CD14-positive monocyte (primary cell): ENCODE measurements at regions not wholly inside any gene's neighbourhood (a gene's known extent, or its start where the extent isn't known, plus 50 kb on each side); places are given as distances from the start of the nearest gene placed in this dataset.

Experiments
- DNase-seq, 3 donors: peaks; one replicate each; pipeline ENCODE4 v3.0.0-alpha.2; 2011 to 2022
- H2AFZ ChIP-seq: 2 replicates; pipeline ENCODE4 v1.6.0; 2012; ENCODE audit warnings: mild to moderate bottlenecking, low read depth, low read length, inconsistent platforms; ENCODE audit not compliant: insufficient read depth, poor library complexity, severe bottlenecking
- H3K27ac ChIP-seq, 2 donors: 1 replicate in 1 of 2; 2 replicates in 1 of 2; pipeline ENCODE4 v1.5.1; 2012 to 2013; ENCODE audit warnings: low read length in 2 of 2, control low read depth in 1 of 2, inconsistent platforms in 1 of 2, low read depth in 1 of 2, mild to moderate bottlenecking in 1 of 2
- H3K27me3 ChIP-seq, 2 donors: one replicate each; pipeline versions ENCODE4 v1.6.0 to v1.6.1; 2011 to 2013; ENCODE audit warnings: low read length in 2 of 2; ENCODE audit not compliant: control insufficient read depth in 2 of 2, insufficient read depth in 2 of 2
- H3K36me3 ChIP-seq, 2 donors: replicated peaks in 1 of 2; 1 replicate in 1 of 2; 2 replicates in 1 of 2; pipeline versions ENCODE4 v1.5.1 to v1.6.1; 2012 to 2013; ENCODE audit warnings: low read length in 2 of 2, control low read depth in 1 of 2, inconsistent platforms in 1 of 2, mild to moderate bottlenecking in 1 of 2; ENCODE audit not compliant: insufficient read depth in 2 of 2, control insufficient read depth in 1 of 2
- H3K4me1 ChIP-seq, 2 donors: 1 replicate in 1 of 2; 2 replicates in 1 of 2; pipeline versions ENCODE4 v1.5.1 to v1.6.1; 2012 to 2013; ENCODE audit warnings: low read length in 2 of 2, control low read depth in 1 of 2, inconsistent platforms in 1 of 2, mild to moderate bottlenecking in 1 of 2, moderate library complexity in 1 of 2; ENCODE audit not compliant: insufficient read depth in 2 of 2, control insufficient read depth in 1 of 2
- H3K4me2 ChIP-seq: replicated peaks from 2 replicates; pipeline ENCODE3; 2012; ENCODE audit warnings: low read length, moderate library complexity, mild to moderate bottlenecking; ENCODE audit not compliant: poor library complexity, severe bottlenecking; ENCODE audit errors: extremely low read depth
- H3K4me3 ChIP-seq, 3 experiments: fragments of 200-600 bp in 1 of 3; sonication (generic) in 1 of 3; replicated peaks in 1 of 3; 1 replicate in 2 of 3; 2 replicates in 1 of 3; pipeline ENCODE4 v1.5.1; 2011 to 2013; ENCODE audit warnings: low read length in 3 of 3, mild to moderate bottlenecking in 3 of 3, control low read depth in 2 of 3, low read depth in 2 of 3, inconsistent platforms in 1 of 3, moderate library complexity in 1 of 3
- H3K79me2 ChIP-seq: 2 replicates; pipeline ENCODE4 v1.6.0; 2012; ENCODE audit warnings: mild to moderate bottlenecking, control low read depth, inconsistent platforms, low read length, moderate library complexity; ENCODE audit not compliant: insufficient read depth
- H3K9ac ChIP-seq: 2 replicates; pipeline ENCODE4 v1.6.0; 2017; ENCODE audit warnings: low read length, mild to moderate bottlenecking; ENCODE audit not compliant: insufficient read depth, poor library complexity, severe bottlenecking
- H3K9me3 ChIP-seq, 2 donors: replicated peaks in 1 of 2; 1 replicate in 1 of 2; 2 replicates in 1 of 2; pipeline versions ENCODE4 v1.5.1 to v1.6.1; 2012 to 2013; ENCODE audit warnings: low read length in 2 of 2, control low read depth in 1 of 2; ENCODE audit not compliant: control insufficient read depth in 1 of 2, insufficient read depth in 1 of 2
- H4K20me1 ChIP-seq: 2 replicates; pipeline ENCODE4 v1.6.0; 2012; ENCODE audit warnings: mild to moderate bottlenecking, low read length, control low read depth, moderate library complexity; ENCODE audit not compliant: insufficient read depth
- H3K27ac Mint-ChIP-seq, 7 donors: one replicate each; pipeline ENCODE4 v1.8.0; 2020; ENCODE audit warnings: mild to moderate bottlenecking in 7 of 7, mixed read lengths in 7 of 7, moderate library complexity in 6 of 7, inconsistent platforms in 2 of 7
- H3K27me3 Mint-ChIP-seq, 3 donors: one replicate each; pipeline ENCODE4 v1.8.0; 2021 to 2022; ENCODE audit warnings: low read depth in 3 of 3, mild to moderate bottlenecking in 3 of 3, mixed read lengths in 3 of 3, moderate library complexity in 3 of 3, inconsistent platforms in 1 of 3
- H3K36me3 Mint-ChIP-seq, 2 donors: one replicate each; pipeline ENCODE4 v1.8.0; 2020; ENCODE audit warnings: mixed read lengths in 2 of 2, inconsistent platforms in 1 of 2, mild to moderate bottlenecking in 1 of 2
- H3K4me1 Mint-ChIP-seq: one replicate; pipeline ENCODE4 v1.8.0; 2020; ENCODE audit warnings: mild to moderate bottlenecking, mixed read lengths
- H3K4me3 Mint-ChIP-seq, 2 donors: one replicate each; pipeline ENCODE4 v1.8.0; 2020; ENCODE audit warnings: mild to moderate bottlenecking in 2 of 2, mixed read lengths in 2 of 2, moderate library complexity in 1 of 2
- H3K9me3 Mint-ChIP-seq, 7 donors: one replicate each; pipeline ENCODE4 v1.8.0; 2020 to 2022; ENCODE audit warnings: mixed read lengths in 7 of 7, mild to moderate bottlenecking in 6 of 7, moderate library complexity in 6 of 7, inconsistent platforms in 2 of 7
- CTCF ChIP-seq: fragments of 200-600 bp; IDR thresholded peaks from one replicate; pipeline ENCODE4 v1.8.0; 2022; ENCODE audit warnings: antibody characterized with exemption, mild to moderate bottlenecking
- WGBS: methylation state at CpG from one replicate; pipeline ENCODE4 v1.1.5; 2013; ENCODE audit warnings: missing lambda C conversion rate; ENCODE audit not compliant: insufficient coverage; 5-methylcytosine and 5-hydroxymethylcytosine counted together
- intact Hi-C, 2 donors: fragments of 100-400 bp; cut with micrococcal nuclease; formaldehyde crosslinking; loops; one replicate each; pipeline versions ENCODE4 v1.15.0 to v1.15.1; 2023

DNA sequence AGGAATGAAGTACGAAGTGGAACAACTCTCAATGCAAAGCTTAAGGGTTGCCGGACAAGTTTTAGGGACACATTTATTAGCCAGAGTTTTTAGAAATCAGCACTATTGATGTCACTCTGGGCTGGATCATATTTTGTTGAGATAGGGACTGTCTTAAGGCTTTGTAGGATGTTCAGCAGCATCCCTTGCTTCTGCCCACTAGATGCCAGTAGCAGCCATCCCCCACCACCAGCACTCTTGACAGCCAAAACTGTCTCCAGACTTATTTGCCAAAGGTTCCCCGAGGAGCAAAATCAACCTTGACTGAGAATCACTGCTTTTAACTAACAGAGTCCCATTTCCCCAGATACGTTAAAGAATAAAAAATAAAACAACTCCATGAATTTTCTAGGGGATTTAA is 1497.3 kb downstream of the STIM2 start:
- TF ChIP-seq CTCF, result no peak
- no peaks in the 10 kb centered on the region for H3K79me2 ChIP-seq
- no peak overlapping the region for H2AFZ ChIP-seq
- H3K4me2 ChIP-seq, result no peak overlapping the region
- no peaks in the 10 kb centered on the region for H3K4me1 ChIP-seq
- Mint-ChIP-seq H3K4me1 (no peaks in the 10 kb centered on the region), H3K4me3 (no peak overlapping the region), H3K27me3 (no peaks in the 10 kb centered on the region), H3K9me3 (peaks cover 0 to 2% (median 0%) of the 10 kb centered on the region in 7 donors), H3K27ac (no peak overlapping the region), H3K36me3 (no peaks in the 10 kb centered on the region)
- WGBS, result 83% methylated on average over 1 of the region's 4 CpGs
- H4K20me1 ChIP-seq, result no peaks in the 10 kb centered on the region
- intact Hi-C loops, result no loop called here
- no peaks in the 10 kb centered on the region for H3K9me3 ChIP-seq
- no peak for DNase-seq
- H3K4me3 ChIP-seq, result no peak overlapping the region
- no peak overlapping the region for H3K9ac ChIP-seq
- no peak overlapping the region for H3K27ac ChIP-seq
- H3K36me3 ChIP-seq, result no peaks in the 10 kb centered on the region
- no peaks in the 10 kb centered on the region for H3K27me3 ChIP-seq

DNA sequence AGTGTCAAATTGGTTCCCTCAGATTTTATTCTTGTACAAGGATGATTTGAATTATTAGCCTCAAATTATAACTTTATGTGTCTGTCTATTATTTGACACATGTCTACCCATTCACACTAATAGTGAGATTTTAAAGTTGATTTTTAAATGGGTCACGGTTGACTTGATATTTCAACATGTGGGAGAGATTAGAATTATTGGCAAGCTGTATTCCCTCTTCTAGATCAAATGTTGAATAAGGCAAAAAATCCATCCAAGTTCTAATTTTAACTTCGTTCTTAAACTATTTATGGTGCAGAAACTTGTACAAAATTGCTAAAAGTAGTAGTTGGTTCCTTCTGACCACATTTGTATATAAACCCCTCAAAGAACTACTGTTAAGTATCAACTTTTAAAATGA is 1498.0 kb downstream of the STIM2 start:
- no peak overlapping the region for H3K27ac ChIP-seq
- no peak for DNase-seq
- H3K4me1 ChIP-seq, result no peaks in the 10 kb centered on the region
- H2AFZ ChIP-seq, result no peak overlapping the region
- H3K36me3 ChIP-seq, result no peaks in the 10 kb centered on the region
- no peaks in the 10 kb centered on the region for H3K9me3 ChIP-seq
- no peak overlapping the region for H3K4me3 ChIP-seq
- no CpG with 5 or more reads among the region's 2 CpGs for WGBS
- intact Hi-C loops, result no loop called here
- H3K4me2 ChIP-seq, result no peak overlapping the region
- no peaks in the 10 kb centered on the region for H3K36me3 Mint-ChIP-seq
- H3K79me2 ChIP-seq, result no peaks in the 10 kb centered on the region
- no peak overlapping the region for H3K9ac ChIP-seq
- no peaks in the 10 kb centered on the region for H3K27me3 Mint-ChIP-seq
- no peaks in the 10 kb centered on the region for H3K4me1 Mint-ChIP-seq
- H3K27ac Mint-ChIP-seq, result no peak overlapping the region
- no peak for TF ChIP-seq CTCF
- H3K27me3 ChIP-seq, result no peaks in the 10 kb centered on the region
- no peak overlapping the region for H3K4me3 Mint-ChIP-seq
- peaks cover 0 to 2% (median 0%) of the 10 kb centered on the region in 7 donors for H3K9me3 Mint-ChIP-seq
- no peaks in the 10 kb centered on the region for H4K20me1 ChIP-seq
